PC-9 (cell line): ENCODE measurements at regions not wholly inside any gene's neighbourhood (a gene's known extent, or its start where the extent isn't known, plus 50 kb on each side); places are given as distances from the start of the nearest gene placed in this dataset.

Experiments
- BruUV-seq: library from RNA; stranded (reverse); fragments of 400-500 nt; replicated peaks from 2 replicates; lab custom pipeline; 2021; lab: Mats Ljungman, UMichigan
- CTCF ChIA-PET: fragments of 300-600 bp; sonication (Branson Sonifier 250); formaldehyde crosslinking; loops from one replicate; lab custom pipeline; 2022; ENCODE audit warnings: antibody characterized with exemption; lab: Charles Lee
- POLR2A ChIA-PET: fragments of 300-600 bp; sonication (Branson Sonifier 250); formaldehyde crosslinking; loops from one replicate; lab custom pipeline; 2022; ENCODE audit warnings: antibody characterized with exemption; ENCODE audit not compliant: unreplicated experiment; lab: Charles Lee
- DNase-seq, 2 experiments: peaks; one replicate each; pipeline versions ENCODE4 v3.0.0 to v3.0.0-alpha.2; 2015 to 2022; ENCODE audit warnings: mixed read lengths in 1 of 2
- H2AFZ ChIP-seq: fragments of 200-600 bp; sonication (generic); 2 replicates; pipeline ENCODE4 v1.8.1; 2017; ENCODE audit warnings: antibody characterized with exemption
- H3F3A ChIP-seq: fragments of 200-600 bp; sonication (generic); 2 replicates; pipeline ENCODE4 v1.8.1; 2017; ENCODE audit warnings: antibody characterized with exemption, mild to moderate bottlenecking, low read depth; ENCODE audit not compliant: insufficient read depth
- H3K27ac ChIP-seq: fragments of 200-600 bp; sonication (generic); 2 replicates; pipeline ENCODE4 v1.6.1; 2016; ENCODE audit warnings: mixed run types
- H3K27me3 ChIP-seq: fragments of 200-600 bp; sonication (generic); 2 replicates; pipeline ENCODE4 v1.6.1; 2016; ENCODE audit warnings: low read depth, mixed run types; ENCODE audit not compliant: insufficient read depth
- H3K36me3 ChIP-seq: fragments of 200-600 bp; sonication (generic); 2 replicates; pipeline ENCODE4 v1.6.1; 2016; ENCODE audit warnings: low read depth, mixed run types
- H3K4me1 ChIP-seq: fragments of 200-600 bp; sonication (generic); replicated peaks from 2 replicates; pipeline ENCODE4 v1.6.1; 2016; ENCODE audit warnings: mixed run types; ENCODE audit not compliant: insufficient read depth
- H3K4me2 ChIP-seq: fragments of 200-600 bp; sonication (generic); 2 replicates; pipeline ENCODE4 v1.6.1; 2017; ENCODE audit warnings: mixed run types
- H3K4me3 ChIP-seq: fragments of 200-600 bp; sonication (generic); 2 replicates; pipeline ENCODE4 v1.6.1; 2016; ENCODE audit warnings: mixed run types
- H3K79me2 ChIP-seq: fragments of 200-600 bp; sonication (generic); 2 replicates; pipeline ENCODE4 v1.6.1; 2017; ENCODE audit warnings: low read depth, mixed run types
- H3K9me2 ChIP-seq: fragments of 200-600 bp; sonication (generic); 2 replicates; pipeline ENCODE4 v1.8.1; 2017; ENCODE audit warnings: mild to moderate bottlenecking; ENCODE audit not compliant: insufficient read depth
- H3K9me3 ChIP-seq: fragments of 200-600 bp; sonication (generic); 2 replicates; pipeline ENCODE4 v1.8.1; 2016; ENCODE audit warnings: low read depth; ENCODE audit not compliant: insufficient read depth
- H4K20me1 ChIP-seq: fragments of 200-600 bp; sonication (generic); 2 replicates; pipeline ENCODE4 v1.8.1; 2017; ENCODE audit not compliant: insufficient read depth
- EZH2 ChIP-seq: fragments of 200-600 bp; sonication (generic); IDR thresholded peaks from 2 replicates; pipeline ENCODE4 v1.8.0; 2017; ENCODE audit warnings: antibody characterized with exemption, low read depth
- intact Hi-C: fragments of 100-400 bp; cut with micrococcal nuclease; formaldehyde crosslinking; loops from one replicate; pipeline ENCODE4 v1.10.0; 2022; ENCODE audit not compliant: unreplicated experiment
- TF ChIP-seq, protein P1 (sequence below): fragments of 200-600 bp; sonication (generic); conservative IDR thresholded peaks from 2 replicates; pipeline ENCODE4 v1.6.1; 2017; ENCODE audit warnings: mixed run types, antibody characterized with exemption, mild to moderate bottlenecking, moderate library complexity

GRCh38 chr18:73952296-73952946 lies 195.2 kb downstream of the FBXO15 start:
- H3K4me1 ChIP-seq = 0 out of 2 replicates have a peak, but pooled peaks cover 6% of the 10 kb centered on the region
- CTCF ChIA-PET = no interaction called here

DNA sequence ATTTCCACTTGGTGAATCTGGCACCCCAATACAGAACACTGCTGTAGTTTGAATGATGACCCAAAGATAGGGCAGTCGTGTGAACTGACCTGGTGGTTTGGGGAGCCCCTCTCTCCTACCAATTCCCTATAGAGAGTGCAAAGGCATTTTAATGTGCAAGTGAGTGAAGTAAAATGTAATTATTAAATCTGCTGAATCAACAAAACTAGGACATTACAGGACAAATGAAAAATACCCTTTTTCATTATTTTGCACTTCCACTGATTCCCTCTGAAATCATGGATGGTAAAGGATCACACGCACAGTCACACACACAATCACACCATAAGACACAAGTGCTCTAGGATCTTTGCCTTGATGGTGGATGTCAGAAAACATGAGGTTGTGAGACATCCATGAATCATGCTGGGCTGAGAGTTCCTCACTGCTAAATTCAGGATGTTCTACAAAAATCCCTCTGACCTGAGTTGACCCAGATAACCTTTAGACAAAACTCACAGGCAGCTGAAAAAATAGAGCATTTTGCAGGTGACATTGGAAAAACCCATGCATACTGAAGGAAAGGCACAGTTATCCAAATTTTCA lies 197.4 kb downstream of the FBXO15 start:
- no peak for TF ChIP-seq EZH2
- TF ChIP-seq, protein P1, sequence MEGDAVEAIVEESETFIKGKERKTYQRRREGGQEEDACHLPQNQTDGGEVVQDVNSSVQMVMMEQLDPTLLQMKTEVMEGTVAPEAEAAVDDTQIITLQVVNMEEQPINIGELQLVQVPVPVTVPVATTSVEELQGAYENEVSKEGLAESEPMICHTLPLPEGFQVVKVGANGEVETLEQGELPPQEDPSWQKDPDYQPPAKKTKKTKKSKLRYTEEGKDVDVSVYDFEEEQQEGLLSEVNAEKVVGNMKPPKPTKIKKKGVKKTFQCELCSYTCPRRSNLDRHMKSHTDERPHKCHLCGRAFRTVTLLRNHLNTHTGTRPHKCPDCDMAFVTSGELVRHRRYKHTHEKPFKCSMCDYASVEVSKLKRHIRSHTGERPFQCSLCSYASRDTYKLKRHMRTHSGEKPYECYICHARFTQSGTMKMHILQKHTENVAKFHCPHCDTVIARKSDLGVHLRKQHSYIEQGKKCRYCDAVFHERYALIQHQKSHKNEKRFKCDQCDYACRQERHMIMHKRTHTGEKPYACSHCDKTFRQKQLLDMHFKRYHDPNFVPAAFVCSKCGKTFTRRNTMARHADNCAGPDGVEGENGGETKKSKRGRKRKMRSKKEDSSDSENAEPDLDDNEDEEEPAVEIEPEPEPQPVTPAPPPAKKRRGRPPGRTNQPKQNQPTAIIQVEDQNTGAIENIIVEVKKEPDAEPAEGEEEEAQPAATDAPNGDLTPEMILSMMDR = no peak
- intact Hi-C loops = no loop called here
- H3K4me2 ChIP-seq = no peak overlapping the region
- H3K27me3 ChIP-seq = no peaks in the 10 kb centered on the region
- no peaks in the 10 kb centered on the region for H3F3A ChIP-seq
- ChIA-PET CTCF (no interaction called here), POLR2A (no interaction called here)
- H2AFZ ChIP-seq = no peak overlapping the region
- no peaks in the 10 kb centered on the region for H3K79me2 ChIP-seq
- H3K4me1 ChIP-seq = 0 out of 2 replicates have a peak, but pooled peaks cover 6% of the 10 kb centered on the region
- H3K9me3 ChIP-seq = no peaks in the 10 kb centered on the region
- H3K4me3 ChIP-seq = no peak overlapping the region
- no peak for DNase-seq
- H3K36me3 ChIP-seq = no peaks in the 10 kb centered on the region
- H3K9me2 ChIP-seq = no peaks in the 10 kb centered on the region
- H4K20me1 ChIP-seq = no peaks in the 10 kb centered on the region
- no TSS peak for BruUV-seq
- no peak overlapping the region for H3K27ac ChIP-seq

More at GRCh38 chr18:73952296-73952946, 195.2 kb downstream of the FBXO15 start:
- intact Hi-C loops = no loop called here
- Histone ChIP-seq H3K4me3 (no peak overlapping the region), H4K20me1 (no peaks in the 10 kb centered on the region), H2AFZ (no peak overlapping the region), H3K79me2 (no peaks in the 10 kb centered on the region), H3K36me3 (no peaks in the 10 kb centered on the region), H3K4me2 (no peak overlapping the region), H3K9me3 (no peaks in the 10 kb centered on the region), H3F3A (no peaks in the 10 kb centered on the region), H3K27ac (no peak overlapping the region), H3K9me2 (no peaks in the 10 kb centered on the region), H3K27me3 (no peaks in the 10 kb centered on the region)
- no peak for TF ChIP-seq EZH2
- TF ChIP-seq, protein P1 = no peak
- no peak for DNase-seq
- no TSS peak for BruUV-seq
- POLR2A ChIA-PET = no interaction called here

- DNase-seq = no peak
- no TSS peak for BruUV-seq
- Histone ChIP-seq H3F3A (no peaks in the 10 kb centered on the region), H3K27ac (no peak overlapping the region), H3K27me3 (no peaks in the 10 kb centered on the region), H3K4me2 (no peak overlapping the region), H4K20me1 (no peaks in the 10 kb centered on the region), H3K9me2 (no peaks in the 10 kb centered on the region), H3K36me3 (no peaks in the 10 kb centered on the region), H3K4me1 (0 out of 2 replicates have a peak, but pooled peaks cover 6% of the 10 kb centered on the region), H3K79me2 (no peaks in the 10 kb centered on the region), H3K4me3 (no peak overlapping the region), H3K9me3 (no peaks in the 10 kb centered on the region), H2AFZ (no peak overlapping the region)
- POLR2A ChIA-PET = interaction anchor here (0.6 kb wide), 1 partner anchor 31 kb away, joined by 3 read pairs; no protein-coding TSS in a partner anchor
- TF ChIP-seq, protein P1 = no peak
- TF ChIP-seq EZH2 = no peak
- intact Hi-C loops = no loop called here
- CTCF ChIA-PET = no interaction called here
Measured at GRCh38 chr18:73948497-73948896, 199.1 kb downstream of the FBXO15 start.
